ENCODE measurements at regions not wholly inside any gene's neighbourhood (a gene's known extent, or its start where the extent isn't known, plus 50 kb on each side); places are given as distances from the start of the nearest gene placed in this dataset.
"Not testable (repeated sequence)": the region's sequence is repeated elsewhere in the genome, so short reads cannot be mapped to it uniquely, and the experiment has no call there.

DNA sequence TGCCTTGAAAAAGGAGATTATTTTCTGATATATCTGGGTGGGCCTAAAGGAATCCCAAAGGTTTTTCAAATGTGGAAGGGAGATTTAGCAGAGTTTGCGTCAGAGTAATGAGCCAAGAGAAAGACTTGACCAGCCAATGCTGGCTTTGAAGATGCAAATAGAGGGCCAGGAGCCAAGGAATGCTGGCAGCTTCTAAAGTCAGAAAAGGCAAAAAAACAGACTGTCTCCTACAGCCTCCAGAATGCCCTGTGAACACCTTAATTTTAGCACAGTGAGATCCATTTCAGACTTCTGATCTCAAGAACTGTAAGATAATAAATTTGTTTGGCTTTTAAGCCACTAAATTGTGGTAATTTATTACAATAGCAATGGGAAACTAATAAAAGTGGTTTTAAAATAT lies 122.6 kb upstream of the FREM1 start:
- DNase-seq: no peak

DNA sequence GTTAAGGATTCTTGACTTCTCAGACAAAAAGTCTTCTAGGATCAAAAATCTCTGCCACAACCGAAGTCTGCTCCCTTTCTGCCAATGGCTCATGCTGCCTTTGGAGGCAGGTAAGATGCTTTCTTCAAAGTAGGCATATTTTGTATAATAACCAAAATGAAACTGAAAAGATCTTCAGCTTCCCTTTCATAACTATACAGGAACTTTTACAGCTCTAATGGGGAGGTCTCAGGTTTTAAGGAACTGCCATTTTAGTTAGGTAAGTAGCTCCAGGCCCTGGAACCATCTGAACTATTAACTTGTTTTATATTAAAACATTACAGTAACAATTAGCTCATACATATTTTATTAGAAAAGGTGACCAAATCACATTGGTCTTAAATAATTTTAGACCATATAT lies 110.9 kb upstream of the FREM1 start:
- no peak for DNase-seq

DNA sequence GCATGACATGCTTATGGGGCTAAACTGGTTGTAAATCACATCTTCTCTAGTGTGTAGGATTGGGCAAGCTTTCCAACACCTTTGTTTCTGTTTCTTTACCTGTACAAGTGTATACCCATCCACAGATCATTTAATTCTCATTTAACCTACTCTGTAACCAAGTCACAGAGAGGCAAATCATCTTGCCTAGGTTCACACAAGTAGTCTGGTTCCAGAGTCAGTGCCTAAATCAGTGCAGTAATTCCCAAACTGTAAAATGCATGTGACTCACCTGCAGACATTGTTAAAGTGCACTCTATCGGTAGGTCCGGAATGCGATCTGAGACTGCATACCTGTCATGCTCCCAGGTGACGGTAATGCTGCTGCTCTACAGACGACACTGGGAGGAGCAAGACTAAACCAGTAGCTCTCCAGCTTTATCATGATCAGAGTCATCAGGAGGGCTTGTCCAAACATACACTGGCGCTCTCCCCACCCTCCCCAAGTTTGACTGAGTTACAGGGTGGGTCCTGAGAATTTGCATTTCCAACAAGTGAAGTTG lies 107.9 kb upstream of the FREM1 start:
- no peak for DNase-seq

DNA sequence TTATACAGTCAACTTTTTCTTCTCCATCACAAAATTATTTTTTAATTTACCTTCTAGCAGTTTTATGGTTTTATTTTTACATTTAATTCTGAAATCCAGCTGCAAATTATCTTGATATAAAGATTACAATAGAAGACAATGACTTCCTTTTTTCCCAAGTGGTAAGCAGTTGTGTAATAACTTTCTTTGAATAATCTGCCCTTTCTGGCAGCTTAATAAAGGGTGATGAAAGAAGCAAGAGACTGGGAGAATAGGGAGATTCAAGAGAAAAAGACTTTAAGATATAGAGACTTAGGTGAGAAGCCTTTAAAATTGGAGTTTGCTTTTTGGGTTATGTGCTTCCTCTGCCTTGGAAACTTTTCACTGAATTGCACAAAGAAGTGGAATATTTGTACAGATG lies 100.4 kb upstream of the FREM1 start:
- no peak for DNase-seq

DNA sequence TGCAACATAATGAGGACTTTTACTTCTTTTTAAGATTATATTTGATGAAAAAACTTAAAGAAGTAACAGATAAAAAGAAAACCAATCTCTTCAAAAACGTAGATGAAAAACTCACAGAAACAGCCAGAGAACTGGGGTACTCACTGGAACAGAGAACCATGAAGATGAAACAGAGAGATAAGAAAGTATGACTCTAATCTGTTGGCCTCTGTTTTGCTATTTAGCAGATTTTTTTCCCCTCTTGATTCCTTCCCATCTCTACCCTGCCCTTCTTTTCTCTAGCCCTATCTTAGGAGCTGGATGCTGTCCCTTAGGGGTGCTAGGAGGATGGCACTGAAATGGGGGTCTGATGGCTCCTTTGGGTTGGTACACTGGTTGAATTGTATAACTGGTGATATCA lies 97.5 kb upstream of the FREM1 start:
- DNase-seq: no peak

DNA sequence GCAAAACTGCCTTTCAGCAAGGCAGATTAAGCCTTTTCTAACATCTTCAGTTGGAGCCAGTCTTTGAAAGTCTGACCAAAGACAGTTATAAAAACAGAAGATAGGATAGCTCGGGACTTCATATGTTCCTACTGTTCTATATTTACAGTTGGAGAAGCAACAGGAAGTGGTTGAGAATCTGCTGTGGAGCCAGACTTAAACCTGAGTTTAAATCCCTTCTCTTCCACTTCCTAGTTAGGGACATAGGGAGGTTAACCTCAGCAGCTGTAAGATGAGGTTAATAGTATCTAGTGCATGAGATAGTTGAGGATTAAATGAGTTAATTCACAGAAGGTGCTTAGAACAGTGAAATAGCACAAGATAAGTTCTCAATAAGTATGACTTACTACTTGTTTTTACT lies 84.5 kb upstream of the FREM1 start:
- no peak for DNase-seq

DNA sequence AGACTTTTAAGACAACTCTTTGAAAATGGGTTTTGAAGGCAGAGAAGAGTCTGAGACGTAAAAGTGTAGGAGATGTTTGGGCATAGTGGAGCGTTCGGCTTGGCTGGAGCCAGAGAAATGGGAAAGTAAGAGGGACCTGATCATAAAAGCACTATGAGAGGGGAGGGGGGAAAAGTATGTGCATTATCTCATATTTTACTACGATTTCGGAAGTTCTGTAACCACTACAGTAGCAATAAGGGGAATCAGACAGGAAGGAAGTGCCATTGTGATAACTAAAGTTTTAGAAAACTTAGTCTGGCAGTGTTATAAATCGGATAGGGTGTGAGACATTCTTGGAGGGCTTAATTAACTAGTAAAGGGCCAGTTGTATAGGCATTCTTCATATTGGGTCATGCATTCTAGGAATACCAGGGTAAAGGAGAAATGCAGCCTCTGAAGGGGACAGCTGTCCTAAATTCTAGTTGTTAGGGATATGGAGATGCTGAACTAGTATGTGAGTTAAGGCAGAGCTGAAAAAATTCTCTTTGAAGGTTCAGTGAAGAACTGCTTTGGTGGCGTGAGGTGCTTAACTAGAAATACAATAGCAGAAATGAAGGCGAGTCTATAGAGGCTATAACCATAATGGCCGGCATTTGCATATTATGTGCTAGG lies 83.8 kb upstream of the FREM1 start:
- no peak for DNase-seq

DNA sequence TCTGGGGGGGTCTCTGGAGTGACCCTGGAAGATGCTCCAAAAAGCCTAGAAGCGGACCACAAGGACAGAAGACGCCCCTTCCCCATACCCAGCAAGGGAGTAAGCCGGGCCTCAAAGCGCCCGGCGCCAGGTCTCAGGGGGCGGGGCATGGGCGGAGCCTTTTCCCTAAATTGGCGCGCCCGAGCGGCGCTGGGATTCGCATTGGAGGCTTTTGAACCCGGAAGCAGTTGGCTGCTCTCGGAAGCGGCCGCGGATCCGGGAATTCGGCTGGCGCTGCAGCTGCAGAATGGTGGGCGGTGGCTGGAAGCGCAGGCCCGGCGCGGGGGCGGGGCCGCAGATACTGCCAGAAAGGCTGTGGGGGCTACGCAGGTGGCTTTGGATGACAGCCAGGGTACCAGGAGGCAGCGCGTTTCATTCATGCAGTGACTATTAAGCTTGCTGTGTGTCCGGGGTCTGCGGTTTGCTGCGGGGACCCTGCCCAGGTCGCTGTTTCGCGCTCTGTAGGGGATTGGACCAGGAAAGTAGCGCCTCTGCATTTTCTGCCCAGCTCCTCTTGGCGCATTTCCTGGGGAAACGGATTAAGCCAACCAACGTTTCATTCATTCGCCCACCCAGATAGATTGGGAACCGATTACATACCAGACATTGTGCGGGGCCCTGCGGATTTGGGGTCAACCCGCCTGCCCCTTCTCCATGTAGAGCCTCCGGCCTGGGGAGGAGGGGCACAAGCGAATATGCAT lies 83.0 kb upstream of the FREM1 start:
- peak; percentile 60 to 76 (median 70) for DNase-seq

DNA sequence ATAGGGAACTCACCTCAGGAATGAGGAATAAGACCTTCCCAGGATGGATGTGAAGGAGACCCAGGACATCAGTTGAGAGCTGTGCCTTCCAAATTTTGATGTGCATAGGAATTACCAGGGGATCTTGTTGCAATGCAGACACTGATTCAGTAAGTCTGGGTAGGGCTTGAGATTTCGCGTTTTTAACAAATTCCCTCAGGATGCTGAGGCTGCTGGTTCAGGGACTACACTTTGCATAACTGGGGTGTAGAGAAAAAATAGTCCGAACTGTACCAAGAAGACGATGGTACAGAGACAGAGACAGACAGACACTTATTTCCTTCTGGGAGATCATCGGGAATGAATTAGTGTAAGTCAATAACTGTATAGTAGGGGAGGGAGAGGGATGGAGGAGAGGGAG lies 82.3 kb upstream of the FREM1 start:
- no peak for DNase-seq

DNA sequence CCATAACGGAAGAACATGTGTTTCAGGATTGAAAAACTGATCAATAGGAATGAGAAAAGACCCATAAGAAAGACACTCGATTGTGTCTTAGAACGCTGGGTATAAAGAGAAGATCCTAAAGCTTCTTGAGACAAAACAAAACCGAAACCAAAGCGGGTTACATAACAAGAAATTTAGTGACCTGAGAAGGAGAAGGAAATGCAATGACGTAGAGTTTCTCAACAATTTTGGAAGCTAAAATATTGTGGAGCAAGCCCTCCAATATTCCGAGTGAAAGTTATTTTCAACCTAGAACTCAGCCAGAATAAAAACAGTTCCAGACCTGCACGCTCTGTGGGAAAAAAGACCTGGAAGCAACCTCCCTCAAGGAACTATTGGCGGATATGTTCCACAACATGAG lies 81.9 kb upstream of the FREM1 start:
- peak; percentile 64 to 72 (median 70) for DNase-seq

DNA sequence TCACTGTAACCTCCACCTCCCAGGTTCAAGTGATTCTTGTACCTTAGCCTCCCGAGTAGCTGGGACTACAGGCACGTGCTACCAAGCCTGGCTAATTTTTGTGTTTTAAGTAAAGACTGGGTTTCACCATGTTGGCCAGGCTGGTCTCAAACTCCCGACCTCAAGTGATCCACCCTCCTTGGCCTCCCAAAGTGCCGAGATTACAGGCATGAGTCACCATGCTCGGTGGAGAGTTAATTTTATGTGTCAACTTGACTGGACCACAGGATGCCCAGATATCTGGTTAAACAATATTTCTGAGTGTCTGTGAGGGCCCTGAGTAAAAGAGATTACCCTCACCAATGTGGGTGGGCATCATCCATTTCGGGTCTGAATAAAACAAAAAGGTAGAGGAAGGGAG lies 80.4 kb upstream of the FREM1 start:
- DNase-seq: not testable (repeated sequence)

DNA sequence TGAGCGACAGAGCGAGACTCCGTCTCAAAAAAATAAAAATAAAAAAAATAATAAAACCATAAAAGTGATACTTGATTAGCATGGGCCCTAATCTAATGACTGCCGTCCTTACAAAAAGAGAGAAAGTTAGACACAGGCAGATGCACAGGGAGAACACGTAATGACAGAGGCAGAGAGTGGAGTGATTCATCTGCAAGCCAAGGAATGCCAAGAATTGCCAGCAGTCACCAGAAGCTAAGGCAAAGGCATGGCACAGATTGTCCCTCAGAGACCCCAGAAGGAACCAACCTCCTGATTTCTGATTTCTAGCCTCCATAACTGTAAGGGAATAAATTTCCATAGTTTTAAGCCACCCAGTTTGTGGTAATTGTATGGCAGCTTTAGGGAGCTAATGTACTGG lies 79.6 kb upstream of the FREM1 start:
- no peak for DNase-seq

DNA sequence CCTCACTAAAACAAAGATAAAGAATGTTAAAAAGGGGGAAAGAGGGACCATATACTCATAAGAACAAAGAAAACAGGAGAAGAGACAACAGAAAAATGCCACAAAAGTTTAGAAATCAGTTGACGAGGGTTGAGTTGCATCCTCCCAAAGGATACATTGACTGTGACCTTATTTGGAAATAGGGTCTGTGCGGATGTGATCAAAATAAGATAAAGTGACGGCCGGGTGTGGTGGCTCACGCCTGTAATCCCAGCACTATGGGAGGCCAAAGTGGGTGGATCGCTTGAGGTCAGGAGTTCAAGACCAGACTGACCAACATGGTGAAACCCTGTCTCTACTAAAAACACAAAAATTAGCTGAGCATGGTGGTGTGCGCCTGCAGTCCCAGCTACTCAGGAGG lies 79.1 kb upstream of the FREM1 start:
- DNase-seq: not testable (repeated sequence)

DNA sequence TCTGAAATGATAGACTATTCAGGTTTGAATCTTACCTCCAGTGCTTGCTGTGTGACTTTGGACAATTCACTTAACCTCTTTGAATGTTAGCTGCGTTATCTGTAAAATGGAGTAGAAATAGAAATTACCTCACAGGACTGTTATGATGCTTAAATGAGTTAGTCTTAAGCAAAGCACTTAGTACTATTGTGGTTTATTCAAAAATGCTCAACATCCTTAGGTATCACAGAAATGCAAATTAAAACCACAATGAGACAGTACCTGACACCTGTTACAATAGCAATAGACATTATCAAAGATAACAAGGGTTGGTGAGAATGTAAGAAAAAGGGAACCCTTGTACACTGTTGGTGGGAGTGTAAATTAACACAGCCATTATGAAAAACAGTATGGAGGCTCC lies 77.6 kb upstream of the FREM1 start:
- DNase-seq: no peak

DNA sequence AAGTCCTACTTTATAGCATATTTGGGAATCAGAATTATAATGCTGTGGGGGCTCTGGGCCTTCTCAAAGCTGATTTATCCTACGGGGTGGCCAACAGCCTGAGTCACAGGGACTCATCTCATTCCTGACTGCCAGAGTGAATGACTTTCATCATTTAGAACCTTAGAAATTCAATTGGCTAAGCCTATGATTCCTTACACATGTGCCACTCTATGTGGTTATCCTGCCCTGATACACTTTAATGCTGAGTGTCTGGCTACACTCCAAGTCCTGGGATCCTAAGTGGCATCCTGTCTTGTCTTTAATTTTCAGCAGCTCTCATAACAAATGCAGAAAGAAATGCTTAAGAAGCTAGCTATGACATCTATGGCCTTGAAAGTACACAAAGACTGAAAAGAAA lies 75.2 kb upstream of the FREM1 start:
- DNase-seq: no peak

DNA sequence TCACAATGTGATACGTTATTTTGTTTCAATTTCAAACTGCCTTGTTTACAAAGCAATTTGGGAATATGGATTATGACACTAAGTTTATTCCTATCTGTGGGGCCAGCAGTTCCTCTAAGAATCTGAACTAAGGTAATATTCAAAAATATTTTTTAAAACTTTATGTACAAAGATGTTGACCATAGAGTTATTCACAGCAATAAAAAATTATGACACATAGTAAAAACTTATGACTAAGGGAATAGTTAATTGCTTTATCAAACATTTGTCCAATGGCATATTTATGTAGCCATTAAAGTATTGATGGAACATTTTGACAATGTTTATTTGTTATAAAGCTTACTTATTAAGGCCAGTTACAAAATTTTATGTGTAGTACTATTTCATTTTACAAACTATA lies 73.4 kb upstream of the FREM1 start:
- DNase-seq: no peak

DNA sequence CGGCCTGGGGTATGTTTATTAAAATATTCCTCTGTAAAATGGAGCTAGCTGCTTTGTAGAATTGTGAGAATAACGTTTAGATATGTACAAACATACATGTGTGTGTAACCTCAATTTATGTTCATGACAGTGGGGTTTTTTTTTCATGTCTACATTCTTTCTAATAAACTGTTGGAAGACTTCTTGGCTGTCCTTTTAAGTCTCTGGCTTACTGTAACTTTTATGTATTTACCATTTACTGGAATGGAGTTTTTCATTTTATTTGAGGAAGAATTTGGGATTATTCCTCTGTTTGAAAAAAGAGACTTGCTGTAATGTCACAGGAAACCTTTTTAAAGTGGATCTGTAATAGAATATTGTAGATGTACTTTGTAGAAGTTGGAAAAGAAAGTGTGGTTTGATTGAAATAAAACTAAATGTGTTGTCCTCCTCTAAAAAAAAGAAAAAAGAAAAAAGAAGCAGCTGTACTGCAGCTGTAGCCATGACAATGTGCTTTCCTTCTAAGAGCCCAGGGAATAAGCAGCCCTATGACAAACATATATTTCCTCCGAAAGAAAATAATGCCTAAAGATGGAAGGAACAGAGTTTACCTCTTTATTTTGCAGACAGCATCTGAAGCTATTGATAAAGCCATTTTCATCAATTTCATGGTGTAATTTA lies 71.2 kb upstream of the FREM1 start:
- no peak for DNase-seq

DNA sequence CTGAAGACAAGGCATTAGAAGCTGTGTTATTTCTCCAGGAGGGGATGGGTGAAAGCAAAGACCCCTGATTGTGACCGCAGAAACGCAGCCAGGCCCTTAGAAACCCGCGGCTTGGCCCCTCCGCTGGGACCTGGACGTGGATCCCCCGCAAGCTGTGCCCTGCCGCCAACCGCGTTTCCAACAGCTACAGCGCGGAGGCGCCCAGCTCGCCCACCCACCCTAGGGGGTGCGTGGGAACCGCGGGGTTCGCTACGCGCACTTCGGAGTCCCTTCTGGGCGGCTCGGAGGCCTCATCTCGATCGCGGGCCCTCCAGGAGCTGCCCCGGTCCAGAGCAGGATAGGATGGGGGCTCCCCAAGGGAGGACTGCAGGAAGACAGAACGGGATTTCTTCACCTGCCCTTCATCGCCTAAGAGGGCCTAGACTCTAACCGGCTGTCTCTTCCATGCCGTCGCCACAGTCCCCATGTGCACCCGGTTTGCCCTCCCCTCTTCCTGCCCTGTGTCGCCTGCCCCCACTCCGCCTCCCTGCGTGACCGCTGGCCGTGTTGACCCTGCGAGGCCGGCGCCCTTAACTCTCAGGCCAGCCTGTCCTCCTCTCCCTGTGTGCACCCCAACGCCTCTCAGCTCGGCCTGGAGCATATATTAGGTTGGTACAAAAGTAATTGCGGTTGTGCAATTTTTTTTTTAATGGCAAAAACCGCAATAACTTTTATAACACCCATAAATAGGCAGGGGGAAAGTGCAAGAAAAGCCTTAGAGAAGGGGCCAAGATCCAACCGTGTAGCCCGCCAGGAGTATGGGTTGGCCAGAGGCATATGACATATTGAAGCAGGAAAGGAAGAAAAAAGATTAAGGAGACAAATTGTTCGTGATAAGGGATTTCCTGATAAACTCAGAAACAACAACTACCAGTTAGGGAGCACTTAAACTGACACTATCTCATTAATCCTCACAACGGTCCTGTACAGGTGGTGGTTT lies 68.1 kb upstream of the FREM1 start:
- no peak for DNase-seq

DNA sequence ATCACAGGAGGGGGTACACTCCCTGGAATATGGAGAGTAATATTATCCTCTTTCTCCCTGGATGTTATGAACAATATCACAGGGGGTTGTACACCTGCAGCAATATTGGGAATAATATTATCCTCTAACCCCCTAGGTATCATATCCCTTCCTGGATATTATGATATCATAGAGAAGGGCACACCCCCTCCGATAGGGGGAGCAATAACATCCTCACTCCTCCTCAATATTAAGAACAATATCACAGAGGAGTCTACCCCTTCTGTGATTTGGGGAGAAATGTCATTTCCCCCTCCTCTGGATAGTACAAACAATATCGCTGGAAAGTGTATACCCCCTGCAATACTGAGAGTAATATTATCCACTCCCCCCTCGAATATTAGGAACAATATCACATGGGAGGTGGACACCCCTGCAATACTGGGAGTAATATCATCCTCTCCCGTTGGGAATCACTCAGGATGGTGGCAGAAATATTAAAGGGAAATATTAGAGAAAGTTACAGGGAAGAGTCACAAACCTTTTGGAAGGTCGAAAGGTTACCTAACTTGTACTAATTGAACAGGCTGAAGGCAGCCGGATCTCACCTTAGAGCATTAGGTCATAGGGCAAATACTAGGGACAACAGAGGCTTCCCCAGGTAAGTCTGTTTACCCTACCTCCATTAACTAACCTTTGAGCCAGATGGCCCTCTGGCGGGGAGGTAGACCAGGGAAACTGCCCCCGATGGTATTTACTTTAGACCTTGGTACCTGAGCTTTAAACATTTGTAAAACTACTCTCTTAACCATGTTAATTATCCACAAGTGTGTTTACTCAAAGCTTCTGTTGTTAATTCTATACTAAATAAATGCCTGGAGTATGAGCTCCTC lies 57.5 kb upstream of the FREM1 start:
- no peak for DNase-seq

DNA sequence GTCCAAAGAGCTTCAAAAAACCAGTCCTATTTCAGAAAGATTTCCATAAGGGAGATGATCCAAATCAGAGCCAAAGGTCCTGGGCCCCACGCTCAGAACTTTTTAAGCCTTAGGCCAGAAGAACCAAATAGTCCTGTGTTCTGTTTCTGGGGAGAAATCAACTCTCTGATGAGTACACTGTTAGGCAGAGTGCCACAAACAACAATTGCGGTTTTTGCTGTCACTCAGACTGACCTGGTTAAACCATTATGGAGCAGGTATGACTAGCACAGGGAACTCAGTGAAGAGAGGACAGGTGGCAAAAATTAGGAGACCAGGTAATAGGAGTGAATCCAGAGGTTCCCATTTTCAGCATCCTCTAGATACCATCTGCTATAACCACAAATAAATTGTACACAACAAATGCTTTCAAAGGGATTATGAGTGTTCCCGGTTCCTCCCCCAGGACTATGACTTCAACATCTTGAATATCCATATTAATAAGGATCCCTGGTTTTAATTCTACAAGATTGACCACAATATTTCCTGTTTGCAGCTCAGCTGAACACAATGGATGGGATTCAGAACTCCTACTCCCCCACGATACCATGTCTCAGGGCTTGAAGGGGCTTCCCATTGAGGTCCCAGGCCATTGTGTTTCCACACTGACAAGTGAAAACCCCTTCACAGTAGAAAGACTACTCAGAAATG lies 52.1 kb upstream of the FREM1 start:
- no peak for DNase-seq
